ENCODE measurements at regions not wholly inside any gene's neighbourhood (a gene's known extent, or its start where the extent isn't known, plus 50 kb on each side); places are given as distances from the start of the nearest gene placed in this dataset.

DNA sequence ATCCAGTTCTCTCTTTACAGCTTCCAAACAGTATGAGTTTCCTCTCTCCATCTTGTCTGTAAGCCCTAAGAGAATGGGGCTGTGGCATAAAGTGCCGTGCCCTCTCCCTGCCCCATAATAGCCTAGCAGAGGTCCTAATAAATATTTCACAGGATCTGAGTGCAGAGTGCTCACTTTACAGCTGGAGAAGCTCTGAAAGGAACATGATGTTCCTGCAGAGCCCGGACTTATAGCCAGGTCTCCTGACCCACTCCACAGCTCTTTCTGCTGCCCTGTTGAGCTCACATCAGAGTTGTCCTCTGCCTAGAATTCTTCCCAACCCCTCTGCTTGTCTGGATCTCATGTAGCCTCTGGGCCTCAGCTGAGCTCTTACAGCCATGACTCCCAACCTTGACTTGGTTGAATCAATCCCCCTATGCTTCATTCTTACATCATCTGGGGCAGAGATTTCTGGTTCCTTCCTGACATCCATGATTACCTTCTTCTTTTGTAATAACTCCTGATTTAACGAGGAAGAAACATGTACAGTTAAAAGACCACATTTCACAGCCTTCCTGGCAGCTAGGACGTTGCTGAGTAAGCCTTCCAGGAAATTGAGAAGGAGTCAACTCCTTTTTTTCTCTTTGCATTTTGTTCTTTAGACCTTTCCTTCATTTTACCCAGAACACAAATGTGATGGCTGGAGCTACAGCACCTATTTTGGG is 135.3 kb downstream of the RPLP1 start:
- Histone ChIP-seq H3K36me3 (ENCODE audit: control insufficient read depth, insufficient read depth, low read length) (no peaks in the 10 kb centered on the region), H3K4me1 (ENCODE audit: control insufficient read depth, insufficient read depth, low read length) (peaks cover 15% of the 10 kb centered on the region), H3K4me3 (ENCODE audit: low read length) (no peak overlapping the region), H3K9me3 (replicated peaks; ENCODE audit: control insufficient read depth, low read depth, low read length) (peaks cover 4% of the 10 kb centered on the region), H3K27me3 (ENCODE audit: control insufficient read depth, insufficient read depth, low read length) (no peaks in the 10 kb centered on the region), H3K27ac (ENCODE audit: low read length) (no peak overlapping the region)
- 92% methylated on average over 1 of the region's 4 CpGs for WGBS (ENCODE audit: insufficient coverage)
- DNase-seq: no peak

DNA sequence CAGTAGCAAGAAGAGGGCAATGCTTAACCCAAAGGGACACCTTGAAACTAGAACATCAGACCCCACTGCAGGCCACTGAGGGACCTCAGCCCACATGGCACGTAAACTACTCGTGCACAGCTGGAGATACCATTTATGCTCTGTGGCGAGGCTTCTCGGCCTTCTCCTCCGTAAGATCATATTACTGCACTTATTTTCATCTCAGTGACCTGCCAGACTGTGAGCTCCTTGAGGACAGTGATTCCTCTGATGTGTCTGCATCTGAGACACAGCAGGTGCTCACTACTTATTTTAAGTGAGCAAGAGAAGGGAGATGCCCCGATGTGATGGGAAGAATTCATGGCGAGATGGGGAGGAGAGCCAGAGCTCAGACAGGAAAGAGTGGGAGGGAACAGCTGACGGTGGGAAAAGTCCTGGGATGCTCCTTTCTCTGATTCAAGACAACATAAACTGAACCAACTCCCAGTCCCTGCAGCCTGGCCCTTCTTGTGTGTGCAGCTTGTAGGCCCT is 137.6 kb downstream of the RPLP1 start:
- Histone ChIP-seq H3K36me3 (ENCODE audit: control insufficient read depth, insufficient read depth, low read length) (no peaks in the 10 kb centered on the region), H3K4me1 (ENCODE audit: control insufficient read depth, insufficient read depth, low read length) (peaks cover 32% of the 10 kb centered on the region), H3K27ac (ENCODE audit: low read length) (no peak overlapping the region), H3K9me3 (replicated peaks; ENCODE audit: control insufficient read depth, low read depth, low read length) (peaks cover 4% of the 10 kb centered on the region), H3K27me3 (ENCODE audit: control insufficient read depth, insufficient read depth, low read length) (no peaks in the 10 kb centered on the region), H3K4me3 (ENCODE audit: low read length) (no peak overlapping the region)
- peak; percentile 64 for DNase-seq
- WGBS (ENCODE audit: insufficient coverage): 61% methylated on average over 3 of the region's 8 CpGs

DNA sequence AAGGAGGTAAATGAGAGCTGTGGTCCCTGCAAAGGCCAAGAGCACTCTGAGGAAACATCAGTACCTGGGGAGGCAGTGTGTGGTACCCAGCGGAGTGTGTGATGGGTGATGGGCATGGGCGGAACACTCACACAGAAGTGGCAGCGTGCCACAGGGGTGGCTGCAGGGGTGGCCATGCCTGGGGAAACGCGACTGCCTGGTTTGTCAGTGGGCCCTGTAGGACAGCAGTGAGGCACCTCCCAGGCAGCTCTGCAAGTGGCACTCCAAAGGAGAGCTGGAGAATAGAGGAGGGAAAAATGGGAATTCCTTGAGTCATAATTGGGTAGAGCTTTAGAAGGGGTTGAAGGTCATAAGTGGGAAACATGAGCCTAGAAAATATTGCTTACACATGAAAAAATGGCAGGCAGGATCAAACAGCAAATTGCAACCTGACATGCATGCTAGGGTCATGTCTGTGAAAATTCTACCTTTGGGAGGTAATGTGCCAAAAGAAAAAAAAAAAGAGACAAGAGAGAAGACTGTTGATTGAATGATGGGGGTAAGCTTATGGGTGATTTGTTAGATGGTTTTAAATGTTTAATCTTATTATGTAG is 138.4 kb downstream of the RPLP1 start:
- WGBS (ENCODE audit: insufficient coverage): 87% methylated on average over 4 of the region's 5 CpGs
- H3K36me3 ChIP-seq (ENCODE audit: control insufficient read depth, insufficient read depth, low read length): no peaks in the 10 kb centered on the region

DNA sequence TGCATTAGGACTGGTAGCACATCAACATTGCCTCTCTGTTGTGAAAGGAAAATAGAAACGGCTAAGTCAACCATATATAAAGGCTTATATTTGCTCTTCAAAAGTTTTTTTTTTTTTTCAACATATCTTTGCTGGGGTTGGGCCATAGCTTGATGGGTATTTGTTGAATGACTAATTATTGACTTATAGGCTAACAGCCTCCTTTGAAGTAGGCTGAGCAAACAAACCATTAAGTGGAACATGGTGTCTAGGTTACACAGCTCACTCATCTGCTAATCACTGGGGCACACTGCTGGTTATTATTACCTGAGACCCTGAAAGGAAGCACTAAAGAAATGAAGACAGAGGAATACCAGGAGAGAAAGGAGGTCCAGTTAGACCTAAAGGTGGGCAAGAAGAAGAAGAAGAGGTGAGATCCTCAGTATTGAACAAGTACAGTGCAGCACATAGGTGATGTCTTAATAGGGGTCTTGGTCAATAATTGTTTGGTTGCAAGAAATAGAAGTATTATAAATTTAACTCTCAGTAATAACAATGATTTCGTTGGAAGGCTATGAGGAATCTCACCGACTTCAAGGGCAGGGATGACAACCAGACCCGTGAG is 139.4 kb downstream of the RPLP1 start:
- H3K27ac ChIP-seq (ENCODE audit: low read length): no peak overlapping the region
- peaks cover 4% of the 10 kb centered on the region for H3K9me3 ChIP-seq (replicated peaks; ENCODE audit: control insufficient read depth, low read depth, low read length)
- no peaks in the 10 kb centered on the region for H3K36me3 ChIP-seq (ENCODE audit: control insufficient read depth, insufficient read depth, low read length)
- H3K4me3 ChIP-seq (ENCODE audit: low read length): no peak overlapping the region
- WGBS (ENCODE audit: insufficient coverage): no CpG with 5 or more reads among the region's 4 CpGs
- H3K4me1 ChIP-seq (ENCODE audit: control insufficient read depth, insufficient read depth, low read length): peaks cover 44% of the 10 kb centered on the region
- no peak for DNase-seq
- H3K27me3 ChIP-seq (ENCODE audit: control insufficient read depth, insufficient read depth, low read length): no peaks in the 10 kb centered on the region

More for the DNA sequence above, 138.4 kb downstream of the RPLP1 start:
- no peak overlapping the region for H3K4me3 ChIP-seq (ENCODE audit: low read length)
- peaks cover 40% of the 10 kb centered on the region for H3K4me1 ChIP-seq (ENCODE audit: control insufficient read depth, insufficient read depth, low read length)
- no peaks in the 10 kb centered on the region for H3K27me3 ChIP-seq (ENCODE audit: control insufficient read depth, insufficient read depth, low read length)
- no peak overlapping the region for H3K27ac ChIP-seq (ENCODE audit: low read length)
- H3K9me3 ChIP-seq (replicated peaks; ENCODE audit: control insufficient read depth, low read depth, low read length): peaks cover 4% of the 10 kb centered on the region
- DNase-seq: no peak

DNA sequence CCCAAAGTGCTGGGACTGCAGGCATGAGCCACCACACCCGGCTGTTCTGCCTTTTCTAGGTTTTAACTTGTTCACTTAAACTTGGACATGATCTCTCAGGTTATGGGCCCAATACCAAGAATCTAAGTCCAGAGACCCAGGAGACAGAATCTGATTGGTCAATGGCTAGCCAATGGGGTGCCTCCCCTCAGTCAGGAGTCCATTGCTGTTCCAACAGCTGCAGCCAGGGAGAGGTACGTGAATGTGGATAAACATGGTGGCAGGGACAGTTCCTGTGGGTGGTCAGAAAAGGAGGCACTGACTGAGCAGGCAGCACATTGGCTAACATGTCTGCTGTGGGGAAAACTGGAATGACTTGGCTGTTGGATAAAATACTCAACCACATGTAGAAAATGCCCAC is 140.3 kb downstream of the RPLP1 start:
- H3K4me1 ChIP-seq (ENCODE audit: control insufficient read depth, insufficient read depth, low read length): peaks cover 48% of the 10 kb centered on the region
- WGBS (ENCODE audit: insufficient coverage): 100% methylated on average over 1 of the region's 2 CpGs
- no peak overlapping the region for H3K27ac ChIP-seq (ENCODE audit: low read length)
- H3K27me3 ChIP-seq (ENCODE audit: control insufficient read depth, insufficient read depth, low read length): no peaks in the 10 kb centered on the region
- no peaks in the 10 kb centered on the region for H3K36me3 ChIP-seq (ENCODE audit: control insufficient read depth, insufficient read depth, low read length)
- no peak for DNase-seq
- H3K4me3 ChIP-seq (ENCODE audit: low read length): no peak overlapping the region
- H3K9me3 ChIP-seq (replicated peaks; ENCODE audit: control insufficient read depth, low read depth, low read length): peaks cover 4% of the 10 kb centered on the region

DNA sequence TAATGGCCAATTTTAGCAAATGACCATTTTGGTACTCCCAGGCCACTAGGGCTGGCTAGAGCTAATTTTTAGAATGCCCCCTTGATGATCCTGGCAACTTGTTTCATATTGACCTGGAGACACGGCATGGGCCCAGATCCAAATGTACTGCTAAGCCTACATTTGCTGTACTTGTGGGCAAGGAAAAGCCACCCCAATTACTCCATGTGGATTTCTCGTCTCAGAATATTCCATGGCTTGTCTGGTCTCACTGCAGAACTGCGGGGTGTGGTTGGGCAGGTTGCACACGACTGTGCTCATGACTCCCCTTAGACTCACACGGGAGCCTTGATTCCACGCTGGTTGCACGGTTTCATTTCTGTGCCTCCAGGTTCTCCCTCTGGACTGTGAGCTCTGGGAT is 140.9 kb downstream of the RPLP1 start:
- H3K4me3 ChIP-seq (ENCODE audit: low read length): no peak overlapping the region
- peaks cover 48% of the 10 kb centered on the region for H3K4me1 ChIP-seq (ENCODE audit: control insufficient read depth, insufficient read depth, low read length)
- peaks cover 3% of the 10 kb centered on the region for H3K27me3 ChIP-seq (ENCODE audit: control insufficient read depth, insufficient read depth, low read length)
- H3K9me3 ChIP-seq (replicated peaks; ENCODE audit: control insufficient read depth, low read depth, low read length): peaks cover 3% of the 10 kb centered on the region
- DNase-seq: no peak
- 76% methylated on average over 7 of the region's 7 CpGs for WGBS (ENCODE audit: insufficient coverage)
- H3K27ac ChIP-seq (ENCODE audit: low read length): no peak overlapping the region
- H3K36me3 ChIP-seq (ENCODE audit: control insufficient read depth, insufficient read depth, low read length): no peaks in the 10 kb centered on the region

DNA sequence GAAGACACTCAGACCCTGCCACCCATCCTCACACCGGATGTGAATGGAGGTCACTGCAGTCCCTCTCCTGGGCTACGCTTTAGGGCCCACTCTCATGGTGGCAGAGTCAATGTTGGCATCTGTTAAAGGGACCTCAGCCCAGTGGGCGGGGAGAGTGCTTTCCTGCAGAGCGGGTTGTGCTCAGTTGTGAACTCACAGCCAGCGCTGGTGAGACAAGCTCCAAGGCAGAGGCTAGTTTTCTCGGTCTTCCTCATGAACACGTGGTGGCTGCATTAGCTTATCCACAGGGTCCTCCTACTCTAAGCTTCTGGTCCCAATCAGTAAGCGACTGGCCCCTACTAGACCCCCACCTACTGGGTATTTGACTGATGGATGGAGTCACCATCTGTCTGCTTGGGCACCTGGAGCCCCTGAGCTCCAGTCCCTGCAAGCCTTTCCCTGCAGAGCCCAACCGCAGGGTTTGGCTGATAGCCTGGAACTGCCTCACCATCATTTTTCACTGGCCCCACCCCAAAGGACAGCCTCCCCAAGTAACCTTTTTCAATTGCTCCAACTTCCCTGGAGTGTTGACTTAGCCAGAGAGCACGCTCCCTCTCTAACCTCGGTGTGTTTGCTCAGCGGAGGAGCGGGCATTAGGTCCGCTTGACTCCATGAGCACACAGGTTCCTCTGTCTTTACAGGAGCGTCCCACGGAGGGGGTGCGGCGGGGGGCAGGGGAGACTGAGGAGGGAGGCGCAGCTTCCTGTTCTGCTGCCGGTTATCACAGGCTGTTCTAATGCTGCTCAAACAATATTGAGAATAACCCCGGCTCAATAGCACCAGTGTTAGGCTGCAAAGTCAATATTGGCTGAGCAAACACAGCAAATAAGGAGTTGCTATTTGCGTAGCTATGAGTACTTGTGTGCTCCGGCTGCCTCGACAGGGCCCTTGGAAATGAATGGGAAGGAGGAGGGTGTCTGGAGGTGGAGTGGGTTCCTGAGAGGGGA is 141.7 kb downstream of the RPLP1 start:
- Histone ChIP-seq H3K27ac (ENCODE audit: low read length) (peak overlapping the region; percentile 29), H3K4me3 (ENCODE audit: low read length) (no peak overlapping the region), H3K4me1 (ENCODE audit: control insufficient read depth, insufficient read depth, low read length) (peaks cover 48% of the 10 kb centered on the region), H3K27me3 (ENCODE audit: control insufficient read depth, insufficient read depth, low read length) (peaks cover 4% of the 10 kb centered on the region), H3K36me3 (ENCODE audit: control insufficient read depth, insufficient read depth, low read length) (no peaks in the 10 kb centered on the region), H3K9me3 (replicated peaks; ENCODE audit: control insufficient read depth, low read depth, low read length) (peaks cover 3% of the 10 kb centered on the region)
- WGBS (ENCODE audit: insufficient coverage): 29% methylated on average over 12 of the region's 24 CpGs
- DNase-seq: peak; percentile 82

DNA sequence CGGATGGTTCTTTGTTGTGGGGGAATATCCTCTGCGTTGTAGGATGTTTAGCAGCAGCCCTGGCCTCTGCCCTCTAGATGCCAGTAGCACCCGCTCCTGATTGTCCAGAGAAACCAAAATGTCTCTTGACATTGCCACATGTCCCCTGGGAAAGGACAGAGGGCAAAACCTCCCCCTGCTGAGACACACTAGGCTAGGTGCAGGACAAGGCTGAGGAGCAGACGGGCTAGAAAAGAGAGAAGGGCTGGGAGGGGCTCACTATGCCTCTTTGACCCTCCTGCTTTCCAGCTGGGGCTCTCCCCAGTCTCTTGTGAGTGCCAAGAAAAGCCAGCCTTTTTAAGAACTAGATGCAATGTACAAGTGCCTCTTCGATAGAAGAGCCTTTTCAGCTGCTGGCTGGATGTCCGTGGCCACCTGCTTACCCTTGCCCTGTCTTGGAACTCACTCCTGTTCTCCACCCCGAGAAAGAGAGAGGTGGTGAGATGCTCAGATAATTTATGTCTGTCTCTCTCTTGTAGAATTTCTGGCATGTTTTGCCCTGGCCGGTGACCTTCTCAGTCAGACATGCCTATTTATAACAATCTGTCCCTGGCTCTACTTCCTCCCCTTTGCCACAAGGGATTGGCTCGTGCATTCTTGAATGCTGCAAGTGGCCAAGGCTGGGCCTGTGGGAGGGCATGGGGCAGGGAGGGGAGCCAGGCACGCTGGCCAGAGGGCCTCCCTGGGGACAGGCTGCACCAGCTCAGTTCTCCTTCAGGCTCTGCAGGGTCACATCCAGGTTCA is 142.6 kb downstream of the RPLP1 start:
- 19% methylated on average over 3 of the region's 10 CpGs for WGBS (ENCODE audit: insufficient coverage)
- H3K9me3 ChIP-seq (replicated peaks; ENCODE audit: control insufficient read depth, low read depth, low read length): peaks cover 3% of the 10 kb centered on the region
- peaks cover 43% of the 10 kb centered on the region for H3K4me1 ChIP-seq (ENCODE audit: control insufficient read depth, insufficient read depth, low read length)
- H3K4me3 ChIP-seq (ENCODE audit: low read length): no peak overlapping the region
- peak overlapping the region; percentile 29 for H3K27ac ChIP-seq (ENCODE audit: low read length)
- DNase-seq: peak; percentile 79
- no peaks in the 10 kb centered on the region for H3K36me3 ChIP-seq (ENCODE audit: control insufficient read depth, insufficient read depth, low read length)
- H3K27me3 ChIP-seq (ENCODE audit: control insufficient read depth, insufficient read depth, low read length): peaks cover 12% of the 10 kb centered on the region

DNA sequence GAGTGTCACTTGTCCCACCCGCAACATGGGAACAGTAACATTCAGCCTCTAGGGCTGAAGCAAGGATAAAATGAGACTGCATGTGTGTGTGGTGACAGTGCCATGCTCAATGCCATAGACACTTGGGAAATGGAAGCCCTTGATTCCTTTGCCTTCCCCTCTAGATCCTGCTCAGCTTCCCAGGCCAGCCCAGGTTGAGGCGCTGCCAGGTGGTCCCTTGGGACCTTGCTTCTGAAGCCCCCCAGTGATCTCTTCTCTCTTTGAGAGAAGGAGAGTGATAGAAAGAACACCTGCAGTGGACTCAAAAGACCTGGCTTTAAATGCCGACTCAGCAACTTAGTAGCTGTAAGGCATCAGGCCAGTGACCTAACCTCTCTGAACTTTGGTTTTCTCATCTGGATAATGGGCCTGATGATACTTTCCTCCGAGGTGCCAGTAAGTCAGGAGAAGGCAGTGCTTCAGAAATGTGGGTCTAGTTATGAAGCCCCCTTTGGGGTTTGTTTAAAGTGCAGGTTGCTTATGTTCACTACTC is 144.5 kb downstream of the RPLP1 start:
- Histone ChIP-seq H3K4me3 (ENCODE audit: low read length) (no peak overlapping the region), H3K9me3 (replicated peaks; ENCODE audit: control insufficient read depth, low read depth, low read length) (peaks cover 3% of the 10 kb centered on the region), H3K27me3 (ENCODE audit: control insufficient read depth, insufficient read depth, low read length) (peaks cover 15% of the 10 kb centered on the region), H3K27ac (ENCODE audit: low read length) (no peak overlapping the region), H3K4me1 (ENCODE audit: control insufficient read depth, insufficient read depth, low read length) (peaks cover 35% of the 10 kb centered on the region), H3K36me3 (ENCODE audit: control insufficient read depth, insufficient read depth, low read length) (no peaks in the 10 kb centered on the region)
- DNase-seq: no peak
- 80% methylated on average over 1 of the region's 4 CpGs for WGBS (ENCODE audit: insufficient coverage)
